ENCODE measurements at regions not wholly inside any gene's neighbourhood (a gene's known extent, or its start where the extent isn't known, plus 50 kb on each side); places are given as distances from the start of the nearest gene placed in this dataset.

GRCh38 chr10:57849691-57850357 is 417.9 kb downstream of the IPMK start:
- Histone ChIP-seq H3K9ac (ENCODE audit: low read length) (no peak overlapping the region), H3K27ac (ENCODE audit: low read length in 2 of 2) (no peak overlapping the region), H3K79me2 (ENCODE audit: control insufficient read depth, insufficient read depth, low read length) (no peaks in the 10 kb centered on the region), H3K4me3 (ENCODE audit: control extremely low read depth in 1 of 5, extremely low read depth in 1 of 5, insufficient read depth in 1 of 5, low read depth in 2 of 5, low read length in 4 of 5) (no peak overlapping the region), H3K9me3 (ENCODE audit: control extremely low read depth in 1 of 3, control insufficient read depth in 2 of 3, insufficient read depth in 1 of 3, low read length in 2 of 3) (no peaks in the 10 kb centered on the region), H3K36me3 (replicated peaks in 1 of 2; ENCODE audit: control extremely low read depth in 1 of 2, control insufficient read depth in 1 of 2, extremely low read depth in 1 of 2, insufficient read depth in 2 of 2, low read length in 1 of 2) (no peaks in the 10 kb centered on the region), H3K4me2 (replicated peaks; ENCODE audit: low read depth, low read length, poor library complexity, severe bottlenecking) (no peak overlapping the region), H4K20me1 (ENCODE audit: control insufficient read depth, insufficient read depth, low read length, poor library complexity, severe bottlenecking) (no peaks in the 10 kb centered on the region), H2AFZ (ENCODE audit: insufficient read depth, low read depth, low read length, poor library complexity, severe bottlenecking) (no peak overlapping the region), H3K27me3 (replicated peaks in 1 of 4; ENCODE audit: control extremely low read depth in 1 of 4, control insufficient read depth in 3 of 4, insufficient read depth in 4 of 4, low read length in 3 of 4) (no peaks in the 10 kb centered on the region), H3K4me1 (ENCODE audit: control insufficient read depth in 2 of 2, insufficient read depth in 2 of 2, low read length in 2 of 2) (no peaks in the 10 kb centered on the region)
- Mint-ChIP-seq H3K27ac (no peak overlapping the region), H3K4me1 (no peaks in the 10 kb centered on the region), H3K9me3 (ENCODE audit: insufficient read depth) (peaks cover 4% of the 10 kb centered on the region), H3K4me3 (no peak overlapping the region), H3K27me3 (no peaks in the 10 kb centered on the region)
- WGBS (ENCODE audit: insufficient coverage), result no CpG with 5 or more reads among the region's 1 CpG
- no peak for DNase-seq
- TF ChIP-seq EZH2 (IDR thresholded peaks at IDR 0.05; ENCODE audit: borderline replicate concordance, insufficient read depth, low read depth, low read length, poor library complexity, severe bottlenecking) (no peak), CTCF (IDR thresholded peaks at IDR 0.05) (no peak)
- no peak for ATAC-seq (ENCODE audit: low read depth)
- CTCF ChIA-PET, result no interaction called here
- intact Hi-C loops (cut with micrococcal nuclease), result no loop called here
- POLR2A ChIA-PET, result no interaction called here

- H3K27me3 ChIP-seq (replicated peaks in 1 of 4; ENCODE audit: control extremely low read depth in 1 of 4, control insufficient read depth in 3 of 4, insufficient read depth in 4 of 4, low read length in 3 of 4), result no peaks in the 10 kb centered on the region
- H3K4me2 ChIP-seq (replicated peaks; ENCODE audit: low read depth, low read length, poor library complexity, severe bottlenecking), result no peak overlapping the region
- no peak overlapping the region for H3K27ac Mint-ChIP-seq
- no peak overlapping the region for H3K4me3 Mint-ChIP-seq
- no peak for ATAC-seq (ENCODE audit: low read depth)
- WGBS (ENCODE audit: insufficient coverage), result no CpG with 5 or more reads among the region's 2 CpGs
- intact Hi-C loops (cut with micrococcal nuclease), result no loop called here
- H3K9me3 ChIP-seq (ENCODE audit: control extremely low read depth in 1 of 3, control insufficient read depth in 2 of 3, insufficient read depth in 1 of 3, low read length in 2 of 3), result no peaks in the 10 kb centered on the region
- TF ChIP-seq EZH2 (IDR thresholded peaks at IDR 0.05; ENCODE audit: borderline replicate concordance, insufficient read depth, low read depth, low read length, poor library complexity, severe bottlenecking), result no peak
- no peak for TF ChIP-seq CTCF (IDR thresholded peaks at IDR 0.05)
- ChIA-PET CTCF (no interaction called here), POLR2A (no interaction called here)
- H3K4me1 ChIP-seq (ENCODE audit: control insufficient read depth in 2 of 2, insufficient read depth in 2 of 2, low read length in 2 of 2), result no peaks in the 10 kb centered on the region
- H2AFZ ChIP-seq (ENCODE audit: insufficient read depth, low read depth, low read length, poor library complexity, severe bottlenecking), result no peak overlapping the region
- no peaks in the 10 kb centered on the region for H3K36me3 ChIP-seq (replicated peaks in 1 of 2; ENCODE audit: control extremely low read depth in 1 of 2, control insufficient read depth in 1 of 2, extremely low read depth in 1 of 2, insufficient read depth in 2 of 2, low read length in 1 of 2)
- no peaks in the 10 kb centered on the region for H3K4me1 Mint-ChIP-seq
- no peak overlapping the region for H3K27ac ChIP-seq (ENCODE audit: low read length in 2 of 2)
- H3K4me3 ChIP-seq (ENCODE audit: control extremely low read depth in 1 of 5, extremely low read depth in 1 of 5, insufficient read depth in 1 of 5, low read depth in 2 of 5, low read length in 4 of 5), result no peak overlapping the region
- H4K20me1 ChIP-seq (ENCODE audit: control insufficient read depth, insufficient read depth, low read length, poor library complexity, severe bottlenecking), result no peaks in the 10 kb centered on the region
- no peak for DNase-seq
- no peaks in the 10 kb centered on the region for H3K79me2 ChIP-seq (ENCODE audit: control insufficient read depth, insufficient read depth, low read length)
- peaks cover 4% of the 10 kb centered on the region for H3K9me3 Mint-ChIP-seq (ENCODE audit: insufficient read depth)
- H3K27me3 Mint-ChIP-seq, result no peaks in the 10 kb centered on the region
- no peak overlapping the region for H3K9ac ChIP-seq (ENCODE audit: low read length)
These were observed 421.2 kb downstream of the IPMK start for GRCh38 chr10:57846307-57847065.
